GM12892 (cell line): ENCODE measurements at regions not wholly inside any gene's neighbourhood (a gene's known extent, or its start where the extent isn't known, plus 50 kb on each side); places are given as distances from the start of the nearest gene placed in this dataset.

ENCODE experiments used
- POLR2A ChIP-seq: IDR thresholded peaks from 2 replicates; pipeline ENCODE4 v1.6.1; 2011; ENCODE audit warnings: low read depth, low read length, control low read depth
- POLR2AphosphoS5 ChIP-seq: IDR thresholded peaks from 2 replicates; pipeline ENCODE4 v1.6.1; 2011; ENCODE audit warnings: low read depth, low read length, control low read depth
- TAF1 ChIP-seq: IDR thresholded peaks from 2 replicates; pipeline ENCODE4 v1.6.1; 2011; ENCODE audit warnings: low read depth, mild to moderate bottlenecking, control low read depth, low read length, borderline replicate concordance

DNA sequence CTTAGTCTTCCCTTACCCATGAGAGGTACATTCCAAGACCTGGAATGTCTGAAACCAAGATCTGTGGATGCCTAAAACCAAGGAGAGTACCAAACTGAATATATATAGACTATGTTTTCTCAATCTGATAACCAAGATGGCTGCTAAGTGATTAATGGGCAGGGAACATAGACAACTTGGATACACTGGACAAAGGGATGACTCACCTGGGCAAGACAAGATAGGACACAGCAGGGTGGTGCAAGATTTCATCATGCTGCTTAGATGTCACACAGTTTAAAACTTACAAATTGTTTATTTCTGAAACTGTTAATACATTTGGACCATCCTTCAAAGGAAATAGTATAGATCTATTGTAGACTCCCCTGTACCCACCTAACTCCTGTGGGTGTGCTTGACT is 130.9 kb downstream of the HTR1A start:
- TF ChIP-seq POLR2AphosphoS5 (no peak), POLR2A (no peak), TAF1 (no peak)
